ENCODE measurements at regions not wholly inside any gene's neighbourhood (a gene's known extent, or its start where the extent isn't known, plus 50 kb on each side); places are given as distances from the start of the nearest gene placed in this dataset.

DNA sequence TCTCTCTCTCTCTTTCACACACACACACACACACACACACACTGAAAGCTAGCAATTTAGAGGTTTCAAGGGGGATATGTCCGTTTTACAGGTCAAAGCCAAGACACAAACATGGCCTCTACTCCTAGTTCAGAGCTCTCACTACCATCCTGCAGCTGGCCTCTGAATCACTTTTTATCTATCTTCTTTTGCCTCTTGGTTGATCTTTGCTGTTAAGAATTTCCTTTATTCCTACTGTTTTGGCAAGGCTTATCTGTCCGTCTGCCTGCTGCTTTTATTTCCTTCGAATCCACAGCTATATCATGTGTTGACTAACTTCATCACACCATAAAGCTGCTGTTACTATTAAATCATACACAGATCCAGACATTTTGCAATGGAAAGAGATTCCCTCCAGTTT is 543.0 kb downstream of the PLCL1 start:
- Histone ChIP-seq H4K20me1 (ENCODE audit: control insufficient read depth, insufficient read depth, low read length, poor library complexity, severe bottlenecking) (no peaks in the 10 kb centered on the region), H2AFZ (ENCODE audit: insufficient read depth, low read depth, low read length, poor library complexity, severe bottlenecking) (no peak overlapping the region), H3K9me3 (ENCODE audit: control extremely low read depth in 1 of 3, control insufficient read depth in 2 of 3, insufficient read depth in 1 of 3, low read length in 2 of 3) (no peaks in the 10 kb centered on the region), H3K79me2 (ENCODE audit: control insufficient read depth, insufficient read depth, low read length) (no peaks in the 10 kb centered on the region), H3K4me1 (ENCODE audit: control insufficient read depth in 2 of 2, insufficient read depth in 2 of 2, low read length in 2 of 2) (no peaks in the 10 kb centered on the region), H3K36me3 (replicated peaks in 1 of 2; ENCODE audit: control extremely low read depth in 1 of 2, control insufficient read depth in 1 of 2, extremely low read depth in 1 of 2, insufficient read depth in 2 of 2, low read length in 1 of 2) (no peaks in the 10 kb centered on the region), H3K9ac (ENCODE audit: low read length) (no peak overlapping the region), H3K27me3 (replicated peaks in 1 of 4; ENCODE audit: control extremely low read depth in 1 of 4, control insufficient read depth in 3 of 4, insufficient read depth in 4 of 4, low read length in 3 of 4) (no peaks in the 10 kb centered on the region), H3K4me2 (replicated peaks; ENCODE audit: low read depth, low read length, poor library complexity, severe bottlenecking) (no peak overlapping the region), H3K27ac (ENCODE audit: low read length in 2 of 2) (no peak overlapping the region), H3K4me3 (ENCODE audit: control extremely low read depth in 1 of 5, extremely low read depth in 1 of 5, insufficient read depth in 1 of 5, low read depth in 2 of 5, low read length in 4 of 5) (no peak overlapping the region)
- intact Hi-C loops (cut with micrococcal nuclease): no loop called here
- Mint-ChIP-seq H3K27me3 (peaks cover 8% of the 10 kb centered on the region), H3K27ac (no peak overlapping the region), H3K4me3 (no peak overlapping the region), H3K4me1 (no peaks in the 10 kb centered on the region), H3K9me3 (ENCODE audit: insufficient read depth) (no peaks in the 10 kb centered on the region)
- DNase-seq (no peak), ATAC-seq (ENCODE audit: low read depth) (no peak)
- CTCF ChIA-PET: no interaction called here
- TF ChIP-seq, protein P1, sequence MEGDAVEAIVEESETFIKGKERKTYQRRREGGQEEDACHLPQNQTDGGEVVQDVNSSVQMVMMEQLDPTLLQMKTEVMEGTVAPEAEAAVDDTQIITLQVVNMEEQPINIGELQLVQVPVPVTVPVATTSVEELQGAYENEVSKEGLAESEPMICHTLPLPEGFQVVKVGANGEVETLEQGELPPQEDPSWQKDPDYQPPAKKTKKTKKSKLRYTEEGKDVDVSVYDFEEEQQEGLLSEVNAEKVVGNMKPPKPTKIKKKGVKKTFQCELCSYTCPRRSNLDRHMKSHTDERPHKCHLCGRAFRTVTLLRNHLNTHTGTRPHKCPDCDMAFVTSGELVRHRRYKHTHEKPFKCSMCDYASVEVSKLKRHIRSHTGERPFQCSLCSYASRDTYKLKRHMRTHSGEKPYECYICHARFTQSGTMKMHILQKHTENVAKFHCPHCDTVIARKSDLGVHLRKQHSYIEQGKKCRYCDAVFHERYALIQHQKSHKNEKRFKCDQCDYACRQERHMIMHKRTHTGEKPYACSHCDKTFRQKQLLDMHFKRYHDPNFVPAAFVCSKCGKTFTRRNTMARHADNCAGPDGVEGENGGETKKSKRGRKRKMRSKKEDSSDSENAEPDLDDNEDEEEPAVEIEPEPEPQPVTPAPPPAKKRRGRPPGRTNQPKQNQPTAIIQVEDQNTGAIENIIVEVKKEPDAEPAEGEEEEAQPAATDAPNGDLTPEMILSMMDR (IDR thresholded peaks at IDR 0.05): no peak
- TF ChIP-seq EZH2 (IDR thresholded peaks at IDR 0.05; ENCODE audit: borderline replicate concordance, insufficient read depth, low read depth, low read length, poor library complexity, severe bottlenecking): no peak
- POLR2A ChIA-PET: no interaction called here
- 83% methylated on average over 1 of the region's 3 CpGs for WGBS (ENCODE audit: insufficient coverage)

DNA sequence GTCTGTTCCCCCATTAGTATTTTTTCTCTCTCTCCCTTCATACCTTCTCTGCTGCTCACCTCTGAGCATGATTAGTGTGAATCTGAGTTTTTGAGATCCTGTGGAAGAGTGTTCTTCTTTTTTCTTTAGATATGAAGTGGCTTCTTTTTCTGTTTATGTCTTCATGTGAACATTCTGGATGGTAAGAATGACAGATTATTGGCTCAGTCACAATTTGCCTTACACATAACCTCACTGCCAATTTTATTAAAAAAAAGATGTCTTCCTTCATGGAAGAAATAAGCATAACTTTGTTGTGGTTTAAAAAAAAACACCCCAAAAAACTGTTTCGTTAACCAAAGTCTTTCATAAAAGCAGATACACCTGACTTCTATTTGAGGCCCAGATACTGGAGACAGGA is 539.1 kb downstream of the PLCL1 start:
- no peak overlapping the region for H3K4me3 Mint-ChIP-seq
- ChIA-PET CTCF (no interaction called here), POLR2A (no interaction called here)
- no peaks in the 10 kb centered on the region for H3K4me1 Mint-ChIP-seq
- DNase-seq (no peak), ATAC-seq (ENCODE audit: low read depth) (no peak)
- no peak overlapping the region for H2AFZ ChIP-seq (ENCODE audit: insufficient read depth, low read depth, low read length, poor library complexity, severe bottlenecking)
- no peaks in the 10 kb centered on the region for H3K9me3 Mint-ChIP-seq (ENCODE audit: insufficient read depth)
- no peaks in the 10 kb centered on the region for H3K27me3 ChIP-seq (replicated peaks in 1 of 4; ENCODE audit: control extremely low read depth in 1 of 4, control insufficient read depth in 3 of 4, insufficient read depth in 4 of 4, low read length in 3 of 4)
- no peaks in the 10 kb centered on the region for H3K4me1 ChIP-seq (ENCODE audit: control insufficient read depth in 2 of 2, insufficient read depth in 2 of 2, low read length in 2 of 2)
- TF ChIP-seq, protein P1 (IDR thresholded peaks at IDR 0.05): no peak
- TF ChIP-seq EZH2 (IDR thresholded peaks at IDR 0.05; ENCODE audit: borderline replicate concordance, insufficient read depth, low read depth, low read length, poor library complexity, severe bottlenecking): no peak
- H3K27ac ChIP-seq (ENCODE audit: low read length in 2 of 2): no peak overlapping the region
- H4K20me1 ChIP-seq (ENCODE audit: control insufficient read depth, insufficient read depth, low read length, poor library complexity, severe bottlenecking): no peaks in the 10 kb centered on the region
- H3K27me3 Mint-ChIP-seq: no peaks in the 10 kb centered on the region
- intact Hi-C loops (cut with micrococcal nuclease): no loop called here
- no peak overlapping the region for H3K9ac ChIP-seq (ENCODE audit: low read length)
- H3K4me2 ChIP-seq (replicated peaks; ENCODE audit: low read depth, low read length, poor library complexity, severe bottlenecking): no peak overlapping the region
- WGBS (ENCODE audit: insufficient coverage): 100% methylated on average over 1 of the region's 1 CpG
- no peaks in the 10 kb centered on the region for H3K9me3 ChIP-seq (ENCODE audit: control extremely low read depth in 1 of 3, control insufficient read depth in 2 of 3, insufficient read depth in 1 of 3, low read length in 2 of 3)
- H3K36me3 ChIP-seq (replicated peaks in 1 of 2; ENCODE audit: control extremely low read depth in 1 of 2, control insufficient read depth in 1 of 2, extremely low read depth in 1 of 2, insufficient read depth in 2 of 2, low read length in 1 of 2): no peaks in the 10 kb centered on the region
- H3K79me2 ChIP-seq (ENCODE audit: control insufficient read depth, insufficient read depth, low read length): no peaks in the 10 kb centered on the region
- no peak overlapping the region for H3K4me3 ChIP-seq (ENCODE audit: control extremely low read depth in 1 of 5, extremely low read depth in 1 of 5, insufficient read depth in 1 of 5, low read depth in 2 of 5, low read length in 4 of 5)
- H3K27ac Mint-ChIP-seq: no peak overlapping the region
